ENCODE measurements at regions not wholly inside any gene's neighbourhood (a gene's known extent, or its start where the extent isn't known, plus 50 kb on each side); places are given as distances from the start of the nearest gene placed in this dataset.

GRCh38 chr18:2433366-2433765 lies 137.9 kb downstream of the METTL4 start:
- TF ChIP-seq, protein P1, sequence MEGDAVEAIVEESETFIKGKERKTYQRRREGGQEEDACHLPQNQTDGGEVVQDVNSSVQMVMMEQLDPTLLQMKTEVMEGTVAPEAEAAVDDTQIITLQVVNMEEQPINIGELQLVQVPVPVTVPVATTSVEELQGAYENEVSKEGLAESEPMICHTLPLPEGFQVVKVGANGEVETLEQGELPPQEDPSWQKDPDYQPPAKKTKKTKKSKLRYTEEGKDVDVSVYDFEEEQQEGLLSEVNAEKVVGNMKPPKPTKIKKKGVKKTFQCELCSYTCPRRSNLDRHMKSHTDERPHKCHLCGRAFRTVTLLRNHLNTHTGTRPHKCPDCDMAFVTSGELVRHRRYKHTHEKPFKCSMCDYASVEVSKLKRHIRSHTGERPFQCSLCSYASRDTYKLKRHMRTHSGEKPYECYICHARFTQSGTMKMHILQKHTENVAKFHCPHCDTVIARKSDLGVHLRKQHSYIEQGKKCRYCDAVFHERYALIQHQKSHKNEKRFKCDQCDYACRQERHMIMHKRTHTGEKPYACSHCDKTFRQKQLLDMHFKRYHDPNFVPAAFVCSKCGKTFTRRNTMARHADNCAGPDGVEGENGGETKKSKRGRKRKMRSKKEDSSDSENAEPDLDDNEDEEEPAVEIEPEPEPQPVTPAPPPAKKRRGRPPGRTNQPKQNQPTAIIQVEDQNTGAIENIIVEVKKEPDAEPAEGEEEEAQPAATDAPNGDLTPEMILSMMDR (IDR thresholded peaks at IDR 0.05) = no peak
- TF ChIP-seq EP300 (IDR thresholded peaks at IDR 0.05) = no peak

Measured in stomach (tissue), 4 donors.